ENCODE measurements at regions not wholly inside any gene's neighbourhood (a gene's known extent, or its start where the extent isn't known, plus 50 kb on each side); places are given as distances from the start of the nearest gene placed in this dataset.

GRCh38 chr16:80447241-80447640, 93.6 kb upstream of the DYNLRB2 start:
- H3K4me1 Mint-ChIP-seq = no peaks in the 10 kb centered on the region
- no peaks in the 10 kb centered on the region for H3K36me3 Mint-ChIP-seq
- DNase-seq = no peak
- no peak overlapping the region for H3K4me3 Mint-ChIP-seq
- no peaks in the 10 kb centered on the region for H3K9me3 Mint-ChIP-seq
- no peak overlapping the region for H3K27ac Mint-ChIP-seq
- H3K27me3 Mint-ChIP-seq = peaks cover 5% of the 10 kb centered on the region

- no peaks in the 10 kb centered on the region for H3K36me3 Mint-ChIP-seq
- H3K4me1 Mint-ChIP-seq = no peaks in the 10 kb centered on the region
- no peak overlapping the region for H3K27ac Mint-ChIP-seq
- no peaks in the 10 kb centered on the region for H3K9me3 Mint-ChIP-seq
- no peak overlapping the region for H3K4me3 Mint-ChIP-seq
- no peak for DNase-seq
- peaks cover 5% of the 10 kb centered on the region for H3K27me3 Mint-ChIP-seq
These were observed 98.0 kb upstream of the DYNLRB2 start for GRCh38 chr16:80442779-80443178.

GRCh38 chr16:80441935-80442334, 98.9 kb upstream of the DYNLRB2 start:
- H3K27ac Mint-ChIP-seq = no peak overlapping the region
- no peak for DNase-seq
- H3K27me3 Mint-ChIP-seq = peaks cover 8% of the 10 kb centered on the region
- H3K9me3 Mint-ChIP-seq = no peaks in the 10 kb centered on the region
- no peaks in the 10 kb centered on the region for H3K36me3 Mint-ChIP-seq
- H3K4me3 Mint-ChIP-seq = no peak overlapping the region
- no peaks in the 10 kb centered on the region for H3K4me1 Mint-ChIP-seq

- Mint-ChIP-seq H3K27ac (no peak overlapping the region), H3K27me3 (peaks cover 8% of the 10 kb centered on the region), H3K4me3 (no peak overlapping the region), H3K36me3 (no peaks in the 10 kb centered on the region), H3K9me3 (no peaks in the 10 kb centered on the region), H3K4me1 (no peaks in the 10 kb centered on the region)
- DNase-seq = no peak
These were observed 100.1 kb upstream of the DYNLRB2 start for GRCh38 chr16:80440667-80441066.

- Mint-ChIP-seq H3K27me3 (peaks cover 14% of the 10 kb centered on the region), H3K27ac (no peak overlapping the region), H3K4me1 (no peaks in the 10 kb centered on the region), H3K9me3 (no peaks in the 10 kb centered on the region), H3K36me3 (no peaks in the 10 kb centered on the region), H3K4me3 (no peak overlapping the region)
- no peak for DNase-seq
These were observed 103.1 kb upstream of the DYNLRB2 start for GRCh38 chr16:80437707-80438106.

GRCh38 chr16:80436510-80436909, 104.3 kb upstream of the DYNLRB2 start:
- H3K27me3 Mint-ChIP-seq = peaks cover 20% of the 10 kb centered on the region
- DNase-seq = no peak
- H3K9me3 Mint-ChIP-seq = no peaks in the 10 kb centered on the region
- no peak overlapping the region for H3K4me3 Mint-ChIP-seq
- H3K36me3 Mint-ChIP-seq = no peaks in the 10 kb centered on the region
- H3K4me1 Mint-ChIP-seq = no peaks in the 10 kb centered on the region
- no peak overlapping the region for H3K27ac Mint-ChIP-seq

- no peak overlapping the region for H3K4me3 Mint-ChIP-seq
- peaks cover 31% of the 10 kb centered on the region for H3K27me3 Mint-ChIP-seq
- no peak for DNase-seq
- no peaks in the 10 kb centered on the region for H3K4me1 Mint-ChIP-seq
- H3K9me3 Mint-ChIP-seq = no peaks in the 10 kb centered on the region
- no peak overlapping the region for H3K27ac Mint-ChIP-seq
- H3K36me3 Mint-ChIP-seq = no peaks in the 10 kb centered on the region
These were observed 107.2 kb upstream of the DYNLRB2 start for GRCh38 chr16:80433623-80434022.

GRCh38 chr16:80427795-80428194, 113.0 kb upstream of the DYNLRB2 start:
- Mint-ChIP-seq H3K27me3 (peaks cover 24% of the 10 kb centered on the region), H3K9me3 (no peaks in the 10 kb centered on the region), H3K4me3 (no peak overlapping the region), H3K36me3 (no peaks in the 10 kb centered on the region), H3K4me1 (no peaks in the 10 kb centered on the region), H3K27ac (no peak overlapping the region)
- no peak for DNase-seq

- H3K27ac Mint-ChIP-seq = no peak overlapping the region
- peaks cover 10% of the 10 kb centered on the region for H3K27me3 Mint-ChIP-seq
- no peaks in the 10 kb centered on the region for H3K4me1 Mint-ChIP-seq
- H3K9me3 Mint-ChIP-seq = no peaks in the 10 kb centered on the region
- no peaks in the 10 kb centered on the region for H3K36me3 Mint-ChIP-seq
- no peak overlapping the region for H3K4me3 Mint-ChIP-seq
- no peak for DNase-seq
These were observed 122.1 kb upstream of the DYNLRB2 start for GRCh38 chr16:80418517-80419355.

- DNase-seq = no peak
- Mint-ChIP-seq H3K27ac (no peak overlapping the region), H3K4me1 (no peaks in the 10 kb centered on the region), H3K27me3 (peaks cover 14% of the 10 kb centered on the region), H3K9me3 (no peaks in the 10 kb centered on the region), H3K36me3 (no peaks in the 10 kb centered on the region), H3K4me3 (no peak overlapping the region)
These were observed 123.0 kb upstream of the DYNLRB2 start for GRCh38 chr16:80417706-80418271.

GRCh38 chr16:80408014-80408413, 132.8 kb upstream of the DYNLRB2 start:
- Mint-ChIP-seq H3K4me1 (no peaks in the 10 kb centered on the region), H3K9me3 (no peaks in the 10 kb centered on the region), H3K4me3 (no peak overlapping the region), H3K27ac (no peak overlapping the region), H3K36me3 (no peaks in the 10 kb centered on the region), H3K27me3 (peaks cover 18% of the 10 kb centered on the region)
- DNase-seq = no peak

GRCh38 chr16:80407265-80407987, 133.4 kb upstream of the DYNLRB2 start:
- H3K4me1 Mint-ChIP-seq = no peaks in the 10 kb centered on the region
- no peak overlapping the region for H3K27ac Mint-ChIP-seq
- H3K9me3 Mint-ChIP-seq = no peaks in the 10 kb centered on the region
- H3K36me3 Mint-ChIP-seq = no peaks in the 10 kb centered on the region
- no peak overlapping the region for H3K4me3 Mint-ChIP-seq
- DNase-seq = no peak
- peaks cover 17% of the 10 kb centered on the region for H3K27me3 Mint-ChIP-seq

- DNase-seq = no peak
- no peaks in the 10 kb centered on the region for H3K36me3 Mint-ChIP-seq
- no peaks in the 10 kb centered on the region for H3K9me3 Mint-ChIP-seq
- no peaks in the 10 kb centered on the region for H3K4me1 Mint-ChIP-seq
- peaks cover 19% of the 10 kb centered on the region for H3K27me3 Mint-ChIP-seq
- no peak overlapping the region for H3K4me3 Mint-ChIP-seq
- no peak overlapping the region for H3K27ac Mint-ChIP-seq
These were observed 135.9 kb upstream of the DYNLRB2 start for GRCh38 chr16:80404847-80405246.

GRCh38 chr16:80403894-80404293, 136.9 kb upstream of the DYNLRB2 start:
- DNase-seq = no peak

GRCh38 chr16:80390871-80391489, 149.8 kb upstream of the DYNLRB2 start:
- Mint-ChIP-seq H3K4me3 (no peak overlapping the region), H3K9me3 (peaks cover 7% of the 10 kb centered on the region), H3K27me3 (peaks cover 17% of the 10 kb centered on the region)

More at GRCh38 chr16:80403894-80404293, 136.9 kb upstream of the DYNLRB2 start:
- Mint-ChIP-seq H3K4me1 (no peaks in the 10 kb centered on the region), H3K9me3 (no peaks in the 10 kb centered on the region), H3K27me3 (peaks cover 19% of the 10 kb centered on the region), H3K4me3 (no peak overlapping the region), H3K27ac (no peak overlapping the region), H3K36me3 (no peaks in the 10 kb centered on the region)

More at GRCh38 chr16:80390871-80391489, 149.8 kb upstream of the DYNLRB2 start:
- Mint-ChIP-seq H3K27ac (no peak overlapping the region), H3K36me3 (no peaks in the 10 kb centered on the region), H3K4me1 (no peaks in the 10 kb centered on the region)
- no peak for DNase-seq
